ENCODE measurements at regions not wholly inside any gene's neighbourhood (a gene's known extent, or its start where the extent isn't known, plus 50 kb on each side); places are given as distances from the start of the nearest gene placed in this dataset.
"Not testable (repeated sequence)": the region's sequence is repeated elsewhere in the genome, so short reads cannot be mapped to it uniquely, and the experiment has no call there.

GRCh38 chr7:76829-77395 lies 115.5 kb upstream of the FAM20C start:
- not testable (repeated sequence) for TF ChIP-seq CTCF (IDR thresholded peaks at IDR 0.05); POLR2AphosphoS5 (IDR thresholded peaks at IDR 0.05; ENCODE audit: low read depth, low read length); EP300 (IDR thresholded peaks at IDR 0.05; ENCODE audit: borderline replicate concordance in 1 of 2, low read depth in 1 of 2, low read length in 1 of 2); MXI1 (IDR thresholded peaks at IDR 0.05; ENCODE audit: low read depth, low read length)
- TF ChIP-seq, protein P1, sequence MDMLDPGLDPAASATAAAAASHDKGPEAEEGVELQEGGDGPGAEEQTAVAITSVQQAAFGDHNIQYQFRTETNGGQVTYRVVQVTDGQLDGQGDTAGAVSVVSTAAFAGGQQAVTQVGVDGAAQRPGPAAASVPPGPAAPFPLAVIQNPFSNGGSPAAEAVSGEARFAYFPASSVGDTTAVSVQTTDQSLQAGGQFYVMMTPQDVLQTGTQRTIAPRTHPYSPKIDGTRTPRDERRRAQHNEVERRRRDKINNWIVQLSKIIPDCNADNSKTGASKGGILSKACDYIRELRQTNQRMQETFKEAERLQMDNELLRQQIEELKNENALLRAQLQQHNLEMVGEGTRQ (IDR thresholded peaks at IDR 0.05; ENCODE audit: borderline replicate concordance, low read depth, low read length) = not testable (repeated sequence)
- TF ChIP-seq, protein P2, sequence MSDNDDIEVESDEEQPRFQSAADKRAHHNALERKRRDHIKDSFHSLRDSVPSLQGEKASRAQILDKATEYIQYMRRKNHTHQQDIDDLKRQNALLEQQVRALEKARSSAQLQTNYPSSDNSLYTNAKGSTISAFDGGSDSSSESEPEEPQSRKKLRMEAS (IDR thresholded peaks at IDR 0.05; ENCODE audit: low read depth) = not testable (repeated sequence)
- TF ChIP-seq, protein P3, sequence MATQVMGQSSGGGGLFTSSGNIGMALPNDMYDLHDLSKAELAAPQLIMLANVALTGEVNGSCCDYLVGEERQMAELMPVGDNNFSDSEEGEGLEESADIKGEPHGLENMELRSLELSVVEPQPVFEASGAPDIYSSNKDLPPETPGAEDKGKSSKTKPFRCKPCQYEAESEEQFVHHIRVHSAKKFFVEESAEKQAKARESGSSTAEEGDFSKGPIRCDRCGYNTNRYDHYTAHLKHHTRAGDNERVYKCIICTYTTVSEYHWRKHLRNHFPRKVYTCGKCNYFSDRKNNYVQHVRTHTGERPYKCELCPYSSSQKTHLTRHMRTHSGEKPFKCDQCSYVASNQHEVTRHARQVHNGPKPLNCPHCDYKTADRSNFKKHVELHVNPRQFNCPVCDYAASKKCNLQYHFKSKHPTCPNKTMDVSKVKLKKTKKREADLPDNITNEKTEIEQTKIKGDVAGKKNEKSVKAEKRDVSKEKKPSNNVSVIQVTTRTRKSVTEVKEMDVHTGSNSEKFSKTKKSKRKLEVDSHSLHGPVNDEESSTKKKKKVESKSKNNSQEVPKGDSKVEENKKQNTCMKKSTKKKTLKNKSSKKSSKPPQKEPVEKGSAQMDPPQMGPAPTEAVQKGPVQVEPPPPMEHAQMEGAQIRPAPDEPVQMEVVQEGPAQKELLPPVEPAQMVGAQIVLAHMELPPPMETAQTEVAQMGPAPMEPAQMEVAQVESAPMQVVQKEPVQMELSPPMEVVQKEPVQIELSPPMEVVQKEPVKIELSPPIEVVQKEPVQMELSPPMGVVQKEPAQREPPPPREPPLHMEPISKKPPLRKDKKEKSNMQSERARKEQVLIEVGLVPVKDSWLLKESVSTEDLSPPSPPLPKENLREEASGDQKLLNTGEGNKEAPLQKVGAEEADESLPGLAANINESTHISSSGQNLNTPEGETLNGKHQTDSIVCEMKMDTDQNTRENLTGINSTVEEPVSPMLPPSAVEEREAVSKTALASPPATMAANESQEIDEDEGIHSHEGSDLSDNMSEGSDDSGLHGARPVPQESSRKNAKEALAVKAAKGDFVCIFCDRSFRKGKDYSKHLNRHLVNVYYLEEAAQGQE (IDR thresholded peaks at IDR 0.05; ENCODE audit: low read depth, low read length) = not testable (repeated sequence)
